Stimulated activated CD4-positive, alpha-beta T cell treated with anti-CD3 and anti-CD28 coated beads, Interleukin-2, amount 100 ng/mL, for 24 hours (primary cell): ENCODE measurements at regions not wholly inside any gene's neighbourhood (a gene's known extent, or its start where the extent isn't known, plus 50 kb on each side); places are given as distances from the start of the nearest gene placed in this dataset.
"Not testable (repeated sequence)": the region's sequence is repeated elsewhere in the genome, so short reads cannot be mapped to it uniquely, and the experiment has no call there.

Experiments
- DNase-seq, 2 donors: peaks; one replicate each; pipeline ENCODE4 v3.0.0-alpha.2; 2020

DNA sequence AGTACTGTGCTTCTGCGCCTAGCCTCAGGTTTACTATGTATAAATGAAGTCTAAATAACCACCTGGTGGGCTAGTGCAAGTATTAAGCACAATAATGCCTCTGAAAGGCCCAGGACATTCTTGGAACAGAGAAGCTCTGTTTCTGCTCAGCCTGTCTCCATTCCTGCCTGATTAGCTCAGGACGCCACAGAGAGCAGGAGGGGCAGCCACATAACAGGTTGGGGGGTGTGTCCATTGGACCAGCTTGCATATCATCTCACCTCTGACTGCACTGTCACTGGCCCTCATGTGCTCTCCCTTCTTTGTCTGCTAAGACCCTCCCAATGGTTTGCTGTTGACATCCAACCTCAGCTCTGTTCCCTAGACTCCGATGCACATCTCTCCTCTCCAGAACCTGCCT lies 52.8 kb upstream of the IKZF1 start:
- no peak for DNase-seq

DNA sequence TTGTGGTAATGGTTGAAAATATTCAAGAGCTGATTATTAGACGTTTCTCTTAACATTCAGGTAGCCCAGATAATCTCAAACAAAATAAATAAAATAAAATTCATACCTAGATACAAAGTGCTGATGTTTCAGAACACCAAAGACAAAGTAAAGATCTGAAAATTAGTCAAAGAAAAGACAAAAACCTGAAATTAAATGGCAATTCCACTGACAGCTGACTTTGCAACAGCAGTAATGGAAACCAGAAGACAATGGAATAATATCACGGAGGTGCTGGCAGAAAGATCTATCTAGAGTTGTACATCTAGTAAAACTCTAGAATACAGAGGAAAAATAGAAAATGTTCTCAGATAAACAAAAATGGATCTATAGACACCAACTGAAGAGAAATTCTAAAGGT lies 58.0 kb upstream of the IKZF1 start:
- DNase-seq: no peak

DNA sequence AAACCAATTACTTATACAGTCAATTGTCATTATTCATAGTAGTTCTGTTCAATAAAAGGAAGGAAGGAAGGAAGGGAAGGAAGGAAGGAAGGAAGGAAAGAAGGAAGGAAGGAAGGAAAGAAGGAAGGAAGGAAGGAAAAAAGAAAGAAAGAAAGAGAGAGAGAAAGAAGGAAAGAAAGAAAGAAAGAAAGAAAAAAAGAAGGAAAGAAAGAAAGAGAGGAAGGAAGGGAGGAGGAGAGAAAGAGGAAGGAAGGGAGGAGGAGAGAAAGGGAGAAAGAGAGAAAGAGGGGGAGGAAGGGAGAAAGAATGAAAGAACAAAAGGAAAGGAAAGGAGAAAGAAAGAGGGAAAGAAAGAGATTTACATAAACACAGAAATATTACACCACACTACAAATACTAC lies 62.4 kb upstream of the IKZF1 start:
- not testable (repeated sequence) for DNase-seq

DNA sequence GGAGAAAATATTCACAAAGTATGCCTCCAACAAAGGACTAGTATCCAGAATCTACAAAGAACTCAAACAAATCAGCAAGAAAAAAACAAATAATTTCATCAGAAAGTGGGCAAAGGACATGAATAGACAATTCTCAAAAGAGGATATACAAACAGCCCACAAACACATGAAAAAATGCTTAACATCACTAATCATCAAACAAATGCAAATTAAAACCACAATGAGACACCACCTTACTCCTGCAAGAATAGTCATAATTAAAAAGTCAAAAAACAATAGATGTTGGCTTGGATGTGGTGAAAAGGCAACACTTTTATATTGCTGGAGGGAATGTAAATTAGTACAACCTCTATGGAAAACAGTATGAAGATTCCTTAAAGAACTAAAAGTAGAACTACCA lies 63.8 kb upstream of the IKZF1 start:
- not testable (repeated sequence) for DNase-seq

DNA sequence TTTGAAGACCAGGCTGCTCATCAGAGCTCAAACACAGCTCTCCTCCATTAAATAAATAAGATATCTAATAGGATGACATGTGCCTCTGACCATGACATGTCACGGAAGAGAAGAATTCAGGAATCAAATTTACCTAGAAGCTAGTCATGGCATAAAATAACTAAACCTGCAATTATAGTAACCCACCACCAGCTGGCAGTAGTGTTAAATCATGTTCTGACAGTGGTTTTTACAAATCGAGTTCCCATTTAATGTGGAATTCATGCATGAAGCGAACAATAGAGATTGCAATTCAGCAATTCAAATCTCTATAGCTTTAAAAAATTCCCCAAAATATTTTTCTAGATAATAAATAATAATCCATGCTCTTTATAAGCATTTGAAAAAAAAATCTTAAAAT lies 74.6 kb upstream of the IKZF1 start:
- no peak for DNase-seq

DNA sequence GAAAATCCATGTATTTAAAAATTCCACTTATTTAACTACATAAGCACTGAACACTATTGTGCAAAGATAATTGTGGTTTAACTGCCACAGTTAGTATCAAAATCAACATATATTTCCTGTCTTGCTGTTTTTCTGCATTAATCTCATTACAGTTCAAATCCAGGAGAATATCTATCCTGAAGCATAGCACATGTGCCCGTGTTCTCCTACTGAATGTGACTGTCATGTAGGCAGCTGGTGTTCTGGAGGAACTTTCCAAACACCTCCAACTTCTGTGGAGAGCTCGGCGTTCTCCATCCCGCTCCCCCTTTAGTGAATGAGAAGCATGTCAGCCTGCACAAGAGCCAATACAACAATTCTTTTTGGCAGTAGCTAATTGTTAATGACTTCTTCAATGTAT lies 76.4 kb upstream of the IKZF1 start:
- no peak for DNase-seq

DNA sequence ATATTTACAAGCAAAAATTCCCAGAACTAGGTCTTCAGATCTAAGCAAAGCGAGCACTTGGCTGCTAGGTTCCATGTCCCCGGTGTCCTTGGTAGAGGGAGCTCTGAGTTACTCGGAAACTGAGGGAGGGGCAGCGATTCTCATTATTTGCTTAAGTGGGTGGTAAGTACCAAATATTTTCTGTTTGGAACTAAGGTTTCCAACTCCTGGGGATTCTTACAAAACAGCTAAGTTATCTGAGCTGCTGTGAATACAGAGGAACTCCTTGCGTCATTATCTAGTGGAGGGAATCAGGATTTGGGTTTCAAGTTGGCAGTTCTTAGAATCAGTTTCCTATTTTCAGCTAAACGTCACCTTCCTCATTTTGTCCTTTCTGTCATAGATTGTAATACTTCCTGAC lies 76.8 kb upstream of the IKZF1 start:
- no peak for DNase-seq

DNA sequence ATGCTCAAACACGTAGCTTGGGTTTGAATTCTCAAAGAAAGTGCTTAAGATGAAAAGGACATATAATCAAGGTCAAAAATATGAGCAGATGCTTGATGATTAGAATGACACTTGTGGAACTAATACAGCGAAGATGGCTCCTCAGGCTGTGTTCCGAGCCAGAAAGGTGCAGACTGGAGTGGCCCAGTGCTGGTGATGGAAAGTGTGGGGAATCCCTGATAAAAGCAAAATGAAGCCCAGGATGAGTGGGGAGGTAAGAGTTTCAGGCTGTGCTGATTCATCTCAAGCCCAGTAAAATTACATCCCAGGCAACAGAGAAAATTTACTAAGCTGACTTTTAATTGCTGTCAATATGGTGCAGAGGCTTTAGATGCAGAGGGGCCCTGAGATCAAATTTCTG lies 77.8 kb upstream of the IKZF1 start:
- DNase-seq: peak in 1 of 2 donors; percentile 48

DNA sequence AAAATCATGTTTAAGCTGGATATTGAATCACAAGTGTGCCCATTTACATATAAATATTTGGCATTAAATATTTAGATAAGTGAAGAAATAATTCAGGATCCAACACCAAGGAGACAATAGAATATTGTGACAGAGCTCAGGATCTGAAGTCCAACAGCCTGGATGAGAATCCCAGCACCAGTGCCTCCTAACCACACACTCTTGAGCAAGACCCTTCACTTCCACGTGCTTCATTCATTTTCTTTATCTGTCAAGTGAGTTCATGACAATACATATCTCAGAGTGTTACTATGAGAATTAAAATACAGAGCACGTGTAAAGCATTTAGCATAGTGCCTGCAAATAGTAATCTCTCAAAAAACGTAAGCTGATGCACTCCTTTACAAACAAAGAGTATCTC lies 78.4 kb upstream of the IKZF1 start:
- no peak for DNase-seq

DNA sequence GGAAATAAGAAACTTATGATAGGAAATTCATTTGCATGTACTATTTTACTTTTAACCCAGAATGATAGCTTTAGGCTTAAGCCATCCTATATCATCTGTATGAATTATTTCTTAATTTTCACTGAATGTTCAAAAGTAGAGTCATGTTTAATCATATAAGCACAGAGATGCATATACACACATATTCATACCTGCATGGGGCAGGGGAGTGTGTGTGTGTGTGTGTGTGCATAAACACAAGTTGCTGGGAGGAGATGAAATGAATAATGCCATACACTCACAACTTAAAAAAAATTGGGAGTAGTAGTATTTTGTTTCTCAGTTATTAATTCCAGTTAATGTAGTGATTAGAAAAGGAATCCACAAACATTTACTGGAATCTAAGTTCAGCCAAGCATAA lies 83.1 kb upstream of the IKZF1 start:
- no peak for DNase-seq

DNA sequence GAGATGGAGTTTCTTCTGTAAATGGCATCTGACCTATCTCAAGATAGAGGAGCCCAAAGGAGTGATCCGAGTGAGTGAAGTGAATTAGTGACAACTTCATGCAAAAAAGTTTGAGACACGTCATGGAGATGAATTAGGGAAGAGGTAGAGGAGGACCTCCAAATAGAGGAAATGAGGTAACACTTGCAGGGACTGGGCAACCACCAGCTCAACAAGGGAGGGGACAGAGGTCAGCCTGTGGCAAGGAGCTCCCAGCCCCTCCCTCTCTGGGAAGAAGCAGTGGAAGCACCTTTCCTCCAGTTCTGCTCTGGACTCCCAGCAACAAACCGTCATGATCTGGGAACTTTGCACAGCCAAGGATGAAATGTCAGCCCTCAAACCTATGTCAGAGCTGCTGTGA lies 83.5 kb upstream of the IKZF1 start:
- DNase-seq: no peak

DNA sequence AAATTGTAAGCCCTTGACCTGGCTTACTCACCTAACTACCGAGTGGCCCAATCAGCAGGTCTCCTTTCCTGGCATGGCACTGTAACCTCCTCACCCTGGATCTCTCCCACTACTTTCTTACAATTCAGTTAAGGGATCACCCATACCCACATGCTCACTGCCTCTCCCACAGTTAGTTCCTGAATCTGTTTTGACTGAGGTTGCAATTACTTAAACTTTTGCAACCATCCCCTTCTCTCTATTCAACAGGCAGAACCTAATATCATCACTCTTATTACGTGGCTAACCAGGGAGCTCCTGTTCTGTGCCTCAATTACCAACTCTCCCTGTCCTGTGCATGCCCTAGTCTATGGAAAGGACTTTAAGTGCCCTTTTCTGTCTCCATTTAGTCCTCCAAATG lies 84.2 kb upstream of the IKZF1 start:
- DNase-seq: no peak

DNA sequence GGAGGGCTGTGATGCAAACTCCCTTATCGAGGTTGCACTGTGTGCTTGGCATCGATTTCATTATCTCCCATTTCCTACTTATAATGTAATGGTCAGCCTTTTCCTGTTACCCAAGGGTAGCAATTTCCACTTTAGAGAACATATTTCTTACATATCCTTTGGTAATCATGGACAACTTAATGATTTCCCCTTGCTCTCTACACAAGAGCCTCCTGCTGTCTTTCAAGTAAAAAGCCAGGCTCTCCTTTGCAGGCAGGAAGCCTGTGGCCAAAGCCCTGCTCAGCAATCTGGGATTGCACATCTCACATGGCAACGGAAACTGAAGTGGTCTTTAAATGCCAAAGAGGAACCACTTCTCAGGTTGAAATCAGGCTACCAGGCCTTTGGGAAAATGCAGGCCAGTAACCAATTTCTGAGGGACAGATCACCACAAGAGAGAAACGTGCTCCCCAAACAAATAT lies 86.7 kb upstream of the IKZF1 start:
- DNase-seq: no peak

DNA sequence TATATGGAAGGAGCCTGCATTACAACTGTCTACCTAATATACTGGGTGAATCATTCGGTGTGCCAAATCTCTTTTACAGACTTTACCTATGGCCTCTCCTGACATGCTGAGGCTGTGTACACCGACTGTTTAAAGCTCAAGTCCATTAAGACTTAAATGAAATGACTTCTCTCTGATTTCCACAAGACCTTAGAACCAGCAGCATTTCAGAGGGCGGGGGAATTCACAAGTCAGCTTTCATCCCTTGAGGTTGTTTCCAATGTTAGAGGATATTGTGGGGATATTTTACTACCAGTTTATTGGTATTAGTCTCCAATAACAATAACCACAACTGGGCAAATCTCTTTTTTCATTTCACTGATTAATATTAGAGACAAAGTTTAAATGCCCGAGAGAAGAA lies 87.1 kb upstream of the IKZF1 start:
- DNase-seq: no peak

DNA sequence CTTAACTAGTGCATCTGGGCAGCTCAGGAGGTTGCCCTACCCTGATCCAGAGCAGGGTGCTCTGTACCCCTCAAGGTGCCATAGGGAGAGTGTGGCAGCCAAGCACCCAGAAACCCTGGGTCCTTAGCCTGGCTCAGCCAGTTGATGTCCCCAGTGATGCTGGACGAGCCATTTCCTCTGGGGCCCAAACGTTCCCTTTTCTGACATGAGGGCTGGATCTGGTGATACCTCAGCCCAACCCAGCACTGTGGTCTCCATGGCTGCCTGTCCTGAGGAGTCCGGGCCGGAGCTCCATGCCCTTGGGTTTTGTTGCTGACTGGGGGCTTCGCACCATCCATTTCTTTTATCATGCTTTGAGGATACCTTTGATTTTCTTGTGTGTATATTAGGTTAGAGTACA lies 87.9 kb upstream of the IKZF1 start:
- DNase-seq: no peak

DNA sequence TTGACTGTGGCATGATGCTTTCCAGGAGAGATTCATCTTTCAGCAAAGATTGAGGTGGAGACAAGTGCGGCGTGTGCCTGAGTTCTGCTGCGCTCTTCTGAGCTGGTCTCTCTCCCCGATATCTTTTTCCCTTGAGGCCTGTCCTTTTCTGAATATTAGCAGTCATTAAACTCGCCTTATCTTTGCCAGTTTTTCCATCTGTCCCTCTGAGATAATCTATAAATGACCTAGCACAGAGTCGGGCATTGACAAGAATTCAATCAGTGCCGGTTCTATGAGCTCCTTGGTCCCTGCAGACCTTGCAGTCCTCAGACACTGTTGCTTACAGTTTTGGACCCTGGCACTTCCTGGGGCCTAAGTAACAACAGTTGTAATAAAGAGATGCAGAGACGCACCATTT lies 89.7 kb upstream of the IKZF1 start:
- DNase-seq: no peak

DNA sequence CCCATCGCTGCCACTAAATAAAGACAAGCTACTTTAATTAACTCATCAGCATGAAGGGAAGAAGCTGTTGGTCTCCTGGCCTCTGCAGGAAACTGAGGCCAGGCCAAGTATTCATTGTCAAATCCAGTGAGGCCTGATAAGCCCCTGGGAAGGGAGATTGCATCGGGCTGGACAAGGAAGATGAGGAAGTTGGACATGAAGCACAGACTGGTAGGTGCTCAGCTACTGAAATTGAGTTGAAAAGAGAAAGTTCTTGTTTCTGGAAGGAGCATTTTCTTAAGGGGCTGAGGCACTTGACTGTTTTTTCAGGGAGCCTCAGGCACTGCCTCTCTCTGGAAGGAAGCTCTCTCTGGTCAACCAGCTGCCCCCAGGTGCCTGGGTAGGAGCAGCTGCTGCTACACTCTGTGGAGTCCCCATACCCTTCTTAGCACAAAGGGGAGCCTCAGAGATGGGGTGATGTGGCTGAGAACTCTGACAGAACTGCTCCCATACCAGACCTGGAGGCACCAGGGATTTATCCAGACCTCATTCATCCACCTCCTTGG lies 90.3 kb upstream of the IKZF1 start:
- no peak for DNase-seq

DNA sequence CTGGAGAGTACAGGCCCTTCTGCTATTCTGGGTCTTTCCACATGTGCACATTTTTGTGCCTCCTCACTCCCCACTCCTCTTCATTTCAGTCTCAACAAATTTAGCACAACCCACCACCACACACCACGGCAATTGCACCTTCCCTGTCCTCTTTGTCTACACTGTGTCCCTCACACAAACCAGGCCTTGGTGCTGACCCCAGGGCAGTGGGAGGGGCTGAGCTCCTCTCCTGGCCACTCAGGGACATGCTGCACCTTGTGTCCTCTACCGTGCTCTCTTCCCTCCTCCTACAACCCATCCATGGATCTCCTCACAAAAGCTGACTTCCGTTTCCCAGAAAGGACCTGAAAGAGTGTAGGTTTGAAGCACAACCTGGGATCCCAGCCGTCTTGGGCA lies 90.9 kb upstream of the IKZF1 start:
- no peak for DNase-seq

DNA sequence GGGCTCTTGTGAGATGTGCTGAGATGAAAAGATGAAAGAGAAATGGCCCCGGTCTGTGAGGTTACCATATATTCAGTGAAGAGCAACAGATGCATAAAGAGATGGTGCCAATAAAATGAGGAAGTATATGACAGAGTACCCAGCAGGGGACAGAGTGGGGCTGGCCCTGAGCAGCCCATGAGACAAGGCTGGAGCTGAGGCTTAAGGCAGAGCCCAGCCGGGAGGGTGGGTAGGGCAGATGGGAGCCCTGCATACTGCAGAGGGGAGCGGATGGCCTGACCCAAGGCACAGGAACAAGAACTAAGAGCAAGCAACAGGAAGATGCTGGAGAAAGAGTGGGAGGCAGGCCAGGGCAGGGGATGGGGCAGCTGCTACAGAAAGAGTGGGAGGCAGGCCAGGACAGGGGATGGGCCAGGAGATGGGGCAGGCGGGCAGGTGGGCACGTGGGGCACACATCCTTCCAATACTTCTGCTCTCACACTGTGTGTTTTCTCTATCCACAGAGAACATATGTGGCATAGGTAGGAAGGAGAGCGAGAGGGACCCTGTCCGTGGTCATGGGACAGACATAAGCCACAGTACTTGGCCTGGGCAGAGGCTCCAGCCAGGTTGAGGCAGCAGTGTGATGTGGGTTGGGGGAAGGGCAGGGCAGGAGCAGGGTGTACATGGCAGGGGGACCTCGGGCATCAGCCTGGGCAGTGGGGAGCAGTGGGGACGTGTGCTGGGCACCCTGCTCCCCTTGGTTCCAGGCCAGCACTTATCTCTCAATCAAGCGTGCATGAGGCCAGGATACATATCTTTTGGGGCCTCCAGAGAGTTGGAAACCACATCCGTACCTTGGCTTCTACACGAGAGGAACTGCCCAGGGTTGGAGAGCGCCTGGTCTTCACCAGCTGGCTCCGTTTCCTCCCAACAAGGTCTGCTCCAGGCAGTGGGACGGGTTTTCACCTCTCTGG lies 91.6 kb upstream of the IKZF1 start:
- no peak for DNase-seq

DNA sequence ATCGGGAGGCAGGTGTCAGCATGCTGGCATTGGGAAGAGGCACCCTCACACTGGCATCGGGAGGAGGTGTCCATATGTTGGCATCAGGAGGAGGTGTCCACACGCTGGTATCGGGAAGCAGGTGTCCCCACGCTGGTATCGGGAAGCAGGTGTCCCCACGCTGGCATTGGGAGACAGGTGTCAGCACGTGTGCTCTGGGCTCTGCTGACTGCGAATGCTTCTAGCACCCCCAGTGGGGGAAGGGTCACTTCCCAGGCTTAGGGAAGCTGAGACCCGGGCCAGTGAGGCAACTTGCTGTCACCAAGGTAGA lies 92.5 kb upstream of the IKZF1 start:
- no peak for DNase-seq

DNA sequence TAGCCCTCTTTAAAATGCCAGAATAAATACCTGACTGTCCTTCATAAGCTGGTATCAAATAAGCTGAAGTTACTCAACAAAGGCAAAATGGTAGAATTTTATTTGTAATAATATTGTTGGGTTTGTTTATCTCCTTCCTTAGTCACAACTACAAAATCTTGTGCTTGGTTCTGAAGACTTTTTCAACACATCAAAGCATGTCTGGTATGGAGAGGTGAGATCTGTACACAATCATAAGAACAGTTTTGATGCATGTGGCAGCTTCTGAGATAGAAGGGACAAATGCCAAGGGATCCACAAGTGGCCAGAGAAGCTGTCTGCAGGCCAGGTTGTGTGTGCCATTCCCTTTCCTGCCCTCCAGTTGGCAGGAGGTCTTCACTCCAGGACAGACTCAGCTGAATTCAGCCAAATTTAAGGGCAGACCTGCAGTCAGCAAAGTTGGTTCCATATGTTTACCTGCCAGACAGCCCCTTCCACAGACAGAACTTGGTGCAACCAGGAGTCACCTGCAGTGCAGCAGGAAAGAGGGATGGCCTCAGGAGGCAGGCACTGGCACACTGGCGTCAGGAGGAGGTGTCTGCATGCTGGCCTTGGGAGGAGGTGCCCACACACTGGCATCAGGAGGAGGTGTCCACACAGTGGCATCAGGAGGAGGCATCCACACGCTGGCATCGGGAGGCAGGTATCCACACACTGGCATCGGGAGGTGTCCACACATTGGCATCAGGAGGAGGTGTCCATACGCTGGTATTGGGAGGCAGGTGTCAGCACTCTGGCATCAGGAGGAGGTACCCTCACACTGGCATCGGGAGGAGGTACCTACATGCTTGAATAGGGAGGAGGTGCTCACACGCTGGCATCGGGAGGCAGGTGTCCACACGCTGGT lies 93.1 kb upstream of the IKZF1 start:
- DNase-seq: no peak

DNA sequence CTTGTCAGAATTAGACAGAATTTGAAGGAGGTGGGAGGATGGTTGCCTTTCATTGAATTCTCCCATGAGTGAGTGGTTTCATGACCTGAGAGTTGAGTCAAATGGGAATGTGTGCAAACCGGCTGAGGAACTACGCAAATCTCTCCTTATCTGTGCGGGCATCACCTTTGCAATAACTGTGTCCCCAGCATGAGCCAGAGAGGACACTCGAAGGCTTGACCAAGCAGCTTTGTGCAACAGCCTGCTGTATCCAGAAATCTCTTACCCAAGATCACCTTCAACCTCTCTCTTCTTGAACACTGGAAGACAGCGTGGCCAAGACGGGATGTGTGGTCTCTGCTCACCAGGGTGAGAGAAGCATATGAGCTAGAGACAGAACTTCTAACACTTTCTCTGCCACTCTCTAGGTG lies 93.8 kb upstream of the IKZF1 start:
- DNase-seq: no peak

DNA sequence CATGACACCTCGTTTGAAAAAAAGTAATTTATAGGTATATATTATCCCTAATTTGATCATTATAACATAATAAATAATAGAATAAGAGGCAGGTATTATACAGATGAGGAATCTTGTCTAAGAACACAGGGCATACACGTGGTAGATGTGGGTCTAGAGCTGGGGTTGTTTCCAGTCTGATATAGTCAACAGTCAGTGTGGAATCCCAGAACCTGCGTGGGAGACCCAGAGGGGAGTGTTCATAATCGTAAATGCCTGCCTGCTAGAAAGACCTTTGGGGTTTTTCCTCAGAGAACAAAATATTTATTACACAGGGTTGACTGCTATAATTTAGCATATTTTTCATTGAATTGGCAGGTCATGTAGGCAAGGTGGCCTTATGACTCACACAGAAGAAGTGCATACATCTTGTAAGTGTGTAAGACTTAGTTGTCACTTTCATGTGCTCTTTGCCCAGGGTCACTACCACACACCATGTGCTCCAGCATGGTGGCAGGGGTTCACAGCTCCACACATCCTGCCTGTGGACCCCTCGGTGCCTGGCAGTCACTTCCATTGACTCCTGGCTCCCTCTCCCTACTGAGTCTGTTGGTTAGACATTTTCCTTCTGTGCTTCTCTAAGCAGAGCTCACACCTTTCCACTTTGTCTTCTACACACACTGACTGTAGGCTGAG lies 94.9 kb upstream of the IKZF1 start:
- DNase-seq: peak; percentile 56 to 67
